GM12873 (cell line): ENCODE measurements at regions not wholly inside any gene's neighbourhood (a gene's known extent, or its start where the extent isn't known, plus 50 kb on each side); places are given as distances from the start of the nearest gene placed in this dataset.

Source experiments
- TF ChIP-seq, protein P1 (sequence below): IDR thresholded peaks from 2 replicates; pipeline ENCODE4 v1.5.1; 2012; ENCODE audit warnings: low read depth, mild to moderate bottlenecking, moderate library complexity, low read length, control low read depth; ENCODE audit not compliant: insufficient read depth; ENCODE audit errors: missing control alignments

DNA sequence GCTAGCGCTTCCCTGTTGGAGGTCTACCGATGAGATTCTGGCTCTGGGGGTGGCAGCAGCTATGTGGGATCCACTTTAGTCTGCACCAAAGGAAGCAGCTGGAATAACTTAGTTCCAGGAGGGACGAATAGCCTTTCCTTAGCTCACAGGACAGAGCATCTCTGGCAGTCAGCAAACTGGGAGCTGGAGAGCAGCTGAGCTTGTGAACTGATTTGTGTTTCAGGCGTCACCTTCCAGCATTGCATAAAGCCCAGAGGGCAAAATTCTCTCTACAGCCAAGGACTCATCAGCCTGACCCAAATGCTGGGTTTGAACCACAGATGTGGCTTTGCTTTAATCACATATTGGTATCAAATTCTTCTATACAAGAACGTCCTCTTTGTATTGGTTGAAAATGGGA, 81.9 kb upstream of the PELI2 start:
- TF ChIP-seq, protein P1, sequence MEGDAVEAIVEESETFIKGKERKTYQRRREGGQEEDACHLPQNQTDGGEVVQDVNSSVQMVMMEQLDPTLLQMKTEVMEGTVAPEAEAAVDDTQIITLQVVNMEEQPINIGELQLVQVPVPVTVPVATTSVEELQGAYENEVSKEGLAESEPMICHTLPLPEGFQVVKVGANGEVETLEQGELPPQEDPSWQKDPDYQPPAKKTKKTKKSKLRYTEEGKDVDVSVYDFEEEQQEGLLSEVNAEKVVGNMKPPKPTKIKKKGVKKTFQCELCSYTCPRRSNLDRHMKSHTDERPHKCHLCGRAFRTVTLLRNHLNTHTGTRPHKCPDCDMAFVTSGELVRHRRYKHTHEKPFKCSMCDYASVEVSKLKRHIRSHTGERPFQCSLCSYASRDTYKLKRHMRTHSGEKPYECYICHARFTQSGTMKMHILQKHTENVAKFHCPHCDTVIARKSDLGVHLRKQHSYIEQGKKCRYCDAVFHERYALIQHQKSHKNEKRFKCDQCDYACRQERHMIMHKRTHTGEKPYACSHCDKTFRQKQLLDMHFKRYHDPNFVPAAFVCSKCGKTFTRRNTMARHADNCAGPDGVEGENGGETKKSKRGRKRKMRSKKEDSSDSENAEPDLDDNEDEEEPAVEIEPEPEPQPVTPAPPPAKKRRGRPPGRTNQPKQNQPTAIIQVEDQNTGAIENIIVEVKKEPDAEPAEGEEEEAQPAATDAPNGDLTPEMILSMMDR: no peak

DNA sequence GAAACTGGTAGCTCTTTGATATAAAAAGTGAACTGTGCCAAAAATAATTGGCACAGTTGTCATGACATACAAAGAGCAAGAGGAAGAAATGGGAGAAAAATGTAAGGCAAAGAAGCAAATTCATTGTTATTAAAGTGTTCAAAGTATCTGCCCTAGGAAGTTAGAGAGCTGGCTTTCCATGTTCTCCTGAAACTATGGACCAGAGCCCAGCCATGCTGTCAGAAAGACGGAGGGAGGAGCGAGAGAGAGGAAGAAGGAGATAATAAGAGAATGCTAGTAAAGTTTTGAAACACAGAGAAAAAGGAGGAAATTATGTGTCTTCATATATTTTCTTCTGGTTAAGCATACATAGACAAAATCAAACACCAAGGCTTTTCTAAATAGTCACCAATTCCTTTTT, 78.1 kb upstream of the PELI2 start:
- TF ChIP-seq, protein P1: no peak

DNA sequence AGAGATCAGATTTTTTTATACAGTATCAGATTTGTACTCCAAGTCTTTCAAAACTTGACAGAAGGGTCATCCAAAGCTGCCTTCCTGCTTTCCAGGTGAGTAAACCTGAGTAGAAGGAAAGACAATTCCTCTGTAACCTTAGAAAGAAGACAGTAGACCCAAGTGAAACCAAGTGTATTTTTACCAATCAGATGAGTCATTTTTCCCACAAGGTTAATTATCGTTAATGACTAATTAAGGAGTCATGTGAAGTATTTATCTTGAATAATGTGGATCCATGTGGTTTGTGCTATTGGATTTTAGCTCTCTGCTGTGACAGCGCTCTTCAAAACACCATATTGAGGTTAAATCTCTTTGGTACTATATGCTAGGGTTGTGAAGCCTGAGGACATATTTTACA, 74.0 kb upstream of the PELI2 start:
- TF ChIP-seq, protein P1: no peak

DNA sequence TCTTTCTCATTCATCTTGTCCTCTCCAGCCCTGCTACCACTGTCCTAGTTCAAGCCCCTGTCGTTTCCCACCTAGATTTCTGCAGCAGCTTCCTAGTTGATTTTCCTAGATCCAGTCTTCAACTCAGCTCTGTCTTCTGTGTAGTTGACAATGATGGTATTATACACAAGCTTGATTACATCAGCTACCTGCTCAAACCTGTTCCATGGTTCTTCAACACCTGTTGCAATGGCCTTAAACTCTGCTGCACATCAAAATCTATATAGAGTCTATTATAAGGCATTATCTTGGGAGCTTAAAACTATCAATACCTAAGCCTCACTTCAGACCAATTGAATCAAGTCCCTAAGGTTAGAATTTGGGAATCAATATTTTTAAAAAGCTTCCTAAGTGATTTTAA, 71.7 kb upstream of the PELI2 start:
- TF ChIP-seq, protein P1: no peak

DNA sequence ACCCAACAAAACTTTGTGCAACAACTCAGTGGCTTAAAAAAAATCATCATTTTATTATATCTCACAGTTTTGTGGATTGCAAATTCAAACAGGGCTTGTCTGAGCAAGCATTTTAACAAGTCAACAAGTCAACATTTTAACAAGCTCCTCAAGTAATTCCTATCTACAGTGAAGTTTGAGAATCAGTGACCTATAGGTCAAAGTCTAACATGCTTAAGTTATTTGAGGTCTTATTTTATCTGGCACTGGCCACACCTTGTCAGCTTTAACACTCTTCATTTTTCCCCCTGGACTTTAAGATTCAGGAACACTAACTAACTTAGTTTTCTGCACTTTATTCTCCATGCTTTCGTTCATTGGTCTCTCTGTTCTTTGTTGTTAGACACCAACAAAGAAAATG, 71.2 kb upstream of the PELI2 start:
- TF ChIP-seq, protein P1: no peak

DNA sequence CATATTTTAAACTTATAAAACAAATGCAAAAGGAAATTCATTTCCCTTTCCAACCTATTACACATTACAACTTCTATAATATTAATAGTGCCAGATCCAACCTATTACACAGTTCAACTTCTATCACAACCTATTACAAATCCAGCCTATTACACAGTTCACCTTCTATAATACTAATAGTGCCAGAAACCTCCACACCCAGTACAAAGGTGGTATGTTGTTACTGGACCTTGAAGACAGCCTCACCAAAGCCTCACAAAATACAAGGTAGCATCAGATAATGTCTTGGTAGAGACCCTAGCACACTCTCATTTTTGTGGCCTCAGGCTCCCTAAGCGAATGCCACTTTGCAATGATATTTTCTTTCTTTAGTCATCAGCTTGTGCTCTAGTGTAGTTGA, 68.7 kb upstream of the PELI2 start:
- TF ChIP-seq, protein P1: no peak

DNA sequence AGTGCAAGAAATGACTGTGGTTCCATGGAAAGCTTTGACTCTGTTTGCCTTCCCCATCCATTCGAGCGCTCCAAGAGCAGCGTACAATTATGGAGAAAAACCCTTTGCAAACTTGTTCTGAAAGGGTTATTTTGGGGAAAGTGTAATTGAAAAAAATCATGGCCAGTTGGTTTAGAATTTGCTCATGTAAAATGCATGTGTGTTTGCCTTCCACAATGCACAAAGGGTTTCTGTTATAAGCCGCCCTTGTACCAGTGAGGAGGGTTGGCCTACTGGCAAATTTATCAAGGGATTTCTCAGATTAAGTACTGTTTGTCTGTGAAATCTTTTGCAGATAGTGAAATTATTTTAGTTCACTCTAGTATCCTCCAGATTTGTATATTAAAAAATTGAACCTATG, 62.7 kb upstream of the PELI2 start:
- TF ChIP-seq, protein P1: no peak
